ENCODE measurements at regions not wholly inside any gene's neighbourhood (a gene's known extent, or its start where the extent isn't known, plus 50 kb on each side); places are given as distances from the start of the nearest gene placed in this dataset.
A peak's percentile ranks its signal among the peaks of the same experiment; 100 is the strongest.

- no peak overlapping the region for H3K27ac Mint-ChIP-seq
- peaks cover 45% of the 10 kb centered on the region for H3K36me3 Mint-ChIP-seq (ENCODE audit: low read depth)
- H3K4me3 Mint-ChIP-seq = no peak overlapping the region
- TF ChIP-seq CTCF (IDR thresholded peaks at IDR 0.05) = no peak
- H3K4me1 Mint-ChIP-seq (ENCODE audit: low read depth) = no peaks in the 10 kb centered on the region
- H3K9me3 Mint-ChIP-seq = peaks cover 55% of the 10 kb centered on the region
- H3K27me3 Mint-ChIP-seq (ENCODE audit: insufficient read depth) = peaks cover 1% of the 10 kb centered on the region; the same call in 1 of the 2 replicates
- DNase-seq = no peak
Measured at GRCh38 chr12:94020335-94020734, 128.0 kb upstream of the PLXNC1 start.

GRCh38 chr12:94023879-94024278, 124.5 kb upstream of the PLXNC1 start:
- H3K27ac Mint-ChIP-seq = no peak overlapping the region
- peaks cover 19% of the 10 kb centered on the region for H3K36me3 Mint-ChIP-seq (ENCODE audit: low read depth)
- no peak for TF ChIP-seq CTCF (IDR thresholded peaks at IDR 0.05)
- DNase-seq = no peak
- peaks cover 25% of the 10 kb centered on the region for H3K9me3 Mint-ChIP-seq
- H3K4me3 Mint-ChIP-seq = no peak overlapping the region
- H3K27me3 Mint-ChIP-seq (ENCODE audit: insufficient read depth) = peaks cover 4% of the 10 kb centered on the region
- H3K4me1 Mint-ChIP-seq (ENCODE audit: low read depth) = no peaks in the 10 kb centered on the region; the same call in 1 of the 2 replicates

- Mint-ChIP-seq H3K27me3 (ENCODE audit: insufficient read depth) (peaks cover 6% of the 10 kb centered on the region), H3K27ac (no peak overlapping the region), H3K9me3 (peaks cover 24% of the 10 kb centered on the region), H3K4me3 (no peak overlapping the region), H3K4me1 (ENCODE audit: low read depth) (no peaks in the 10 kb centered on the region; the same call in 1 of the 2 replicates), H3K36me3 (ENCODE audit: low read depth) (peaks cover 22% of the 10 kb centered on the region)
- DNase-seq = no peak
- no peak for TF ChIP-seq CTCF (IDR thresholded peaks at IDR 0.05)
Measured at GRCh38 chr12:94025068-94025467, 123.3 kb upstream of the PLXNC1 start.

GRCh38 chr12:94025756-94026155, 122.6 kb upstream of the PLXNC1 start:
- H3K4me1 Mint-ChIP-seq (ENCODE audit: low read depth) = peaks cover 2% of the 10 kb centered on the region; the same call in 1 of the 2 replicates
- H3K27me3 Mint-ChIP-seq (ENCODE audit: insufficient read depth) = peaks cover 6% of the 10 kb centered on the region
- DNase-seq = no peak
- no peak for TF ChIP-seq CTCF (IDR thresholded peaks at IDR 0.05)
- no peak overlapping the region for H3K27ac Mint-ChIP-seq
- H3K9me3 Mint-ChIP-seq = peaks cover 24% of the 10 kb centered on the region
- H3K4me3 Mint-ChIP-seq = peak overlapping the region; percentile 40; the same call in 1 of the 2 replicates
- H3K36me3 Mint-ChIP-seq (ENCODE audit: low read depth) = peaks cover 22% of the 10 kb centered on the region

GRCh38 chr12:94026596-94026995, 121.8 kb upstream of the PLXNC1 start:
- Mint-ChIP-seq H3K27me3 (ENCODE audit: insufficient read depth) (peaks cover 6% of the 10 kb centered on the region), H3K4me3 (no peak overlapping the region), H3K4me1 (ENCODE audit: low read depth) (peaks cover 6% of the 10 kb centered on the region; the same call in 1 of the 2 replicates), H3K27ac (no peak overlapping the region), H3K36me3 (ENCODE audit: low read depth) (peaks cover 22% of the 10 kb centered on the region), H3K9me3 (peaks cover 24% of the 10 kb centered on the region)
- TF ChIP-seq CTCF (IDR thresholded peaks at IDR 0.05) = no peak
- no peak for DNase-seq

- H3K27me3 Mint-ChIP-seq (ENCODE audit: insufficient read depth) = peaks cover 6% of the 10 kb centered on the region
- H3K4me1 Mint-ChIP-seq (ENCODE audit: low read depth) = peaks cover 6% of the 10 kb centered on the region; the same call in 1 of the 2 replicates
- H3K4me3 Mint-ChIP-seq = no peak overlapping the region
- peaks cover 19% of the 10 kb centered on the region for H3K9me3 Mint-ChIP-seq
- TF ChIP-seq CTCF (IDR thresholded peaks at IDR 0.05) = no peak
- H3K27ac Mint-ChIP-seq = no peak overlapping the region
- peaks cover 22% of the 10 kb centered on the region for H3K36me3 Mint-ChIP-seq (ENCODE audit: low read depth)
- DNase-seq = no peak
Measured at GRCh38 chr12:94027561-94027960, 120.8 kb upstream of the PLXNC1 start.
